SU-DHL-6 (cell line): ENCODE measurements at regions not wholly inside any gene's neighbourhood (a gene's known extent, or its start where the extent isn't known, plus 50 kb on each side); places are given as distances from the start of the nearest gene placed in this dataset.

ENCODE experiments used
- H2AFZ ChIP-seq: fragments of 200-600 bp; sonication (generic); 2 replicates; pipeline ENCODE4 v1.6.1; 2014; ENCODE audit warnings: low read depth, mild to moderate bottlenecking, moderate library complexity, mixed read lengths, antibody characterized with exemption, low read length; ENCODE audit not compliant: severe bottlenecking
- H3F3A ChIP-seq: fragments of 200-600 bp; shearing (Covaris generic); 2 replicates; pipeline ENCODE4 v1.6.0; 2016; ENCODE audit warnings: antibody characterized with exemption, mild to moderate bottlenecking; ENCODE audit not compliant: insufficient read depth
- H3K27ac ChIP-seq: fragments of 200-600 bp; sonication (generic); 2 replicates; pipeline ENCODE4 v1.5.1; 2016; ENCODE audit warnings: low read depth, mild to moderate bottlenecking, low read length, moderate library complexity, mixed read lengths
- H3K27me3 ChIP-seq: fragments of 200-600 bp; sonication (generic), shearing (Covaris generic); 2 replicates; pipeline ENCODE4 v1.6.0; 2014; ENCODE audit warnings: mild to moderate bottlenecking, low read length
- H3K36me3 ChIP-seq: fragments of 200-600 bp; sonication (generic); 2 replicates; pipeline ENCODE4 v1.6.1; 2014; ENCODE audit warnings: mild to moderate bottlenecking, low read length, mixed read lengths
- H3K4me2 ChIP-seq: fragments of 300-600, 200-600 bp; shearing (Covaris generic), sonication (generic); 2 replicates; pipeline ENCODE4 v1.6.0; 2014; ENCODE audit warnings: low read length, low read depth, mild to moderate bottlenecking; ENCODE audit not compliant: poor library complexity, severe bottlenecking
- H3K4me3 ChIP-seq: fragments of 200-600 bp; sonication (generic); 2 replicates; pipeline ENCODE4 v1.5.1; 2014; ENCODE audit warnings: antibody characterized with exemption, low read length, mild to moderate bottlenecking, mixed read lengths; ENCODE audit not compliant: insufficient read depth, poor library complexity, severe bottlenecking
- H3K79me2 ChIP-seq: fragments of 200-600 bp; sonication (generic); 2 replicates; pipeline ENCODE4 v1.6.1; 2014; ENCODE audit warnings: mild to moderate bottlenecking, low read length, moderate library complexity; ENCODE audit not compliant: insufficient read depth
- H3K9ac ChIP-seq: fragments of 200-600 bp; sonication (generic); 2 replicates; pipeline ENCODE4 v1.7.0; 2014; ENCODE audit warnings: mild to moderate bottlenecking, low read length
- H3K9me2 ChIP-seq: fragments of 200-600 bp; sonication (generic); replicated peaks from 2 replicates; pipeline ENCODE4 v1.6.1; 2014; ENCODE audit warnings: low read length; ENCODE audit not compliant: insufficient read depth
- H3K9me3 ChIP-seq: fragments of 200-600 bp; sonication (generic); 2 replicates; pipeline ENCODE4 v1.6.1; 2014; ENCODE audit warnings: low read length, mixed read lengths; ENCODE audit not compliant: insufficient read depth
- H4K20me1 ChIP-seq: fragments of 200-600 bp; sonication (generic); 2 replicates; pipeline ENCODE4 v1.6.1; 2014; ENCODE audit warnings: low read depth, mild to moderate bottlenecking, antibody characterized with exemption, low read length, moderate library complexity, mixed read lengths
- EZH2phosphoT487 ChIP-seq: fragments of 200-600 bp; sonication (generic), shearing (Covaris generic); conservative IDR thresholded peaks from 2 replicates; pipeline ENCODE4 v1.6.1; 2018; ENCODE audit warnings: mild to moderate bottlenecking, antibody characterized with exemption, low read length, moderate library complexity, mixed read lengths
- TF ChIP-seq, protein P1 (sequence below): fragments of 200-600 bp; sonication (generic); IDR thresholded peaks from one replicate; pipeline ENCODE4 v1.5.1; 2017; ENCODE audit warnings: antibody characterized with exemption, mild to moderate bottlenecking, low read length, moderate library complexity; ENCODE audit not compliant: insufficient read depth, poor library complexity, severe bottlenecking

DNA sequence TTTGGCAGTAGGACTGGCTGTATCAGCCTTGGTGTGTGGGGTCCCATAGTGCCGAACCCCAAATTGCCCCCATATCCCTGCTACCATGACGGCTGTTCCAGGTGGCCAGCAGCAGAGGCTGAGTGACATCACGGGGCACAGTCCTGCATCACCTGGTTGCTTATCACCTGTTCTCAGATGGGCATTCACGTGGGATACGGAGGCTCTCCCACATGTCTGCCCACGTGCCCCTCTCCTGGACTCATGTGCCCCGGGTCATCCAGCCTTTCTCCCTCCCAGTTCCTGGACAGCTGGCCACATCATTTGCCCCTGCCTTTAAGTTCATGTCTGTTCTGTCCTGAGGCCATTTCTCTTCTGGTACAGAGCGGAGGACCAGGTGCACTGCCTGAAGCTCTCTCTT is 431.0 kb upstream of the B3GAT1 start:
- Histone ChIP-seq H3K4me2 (no peak overlapping the region), H3K27ac (no peak overlapping the region)

DNA sequence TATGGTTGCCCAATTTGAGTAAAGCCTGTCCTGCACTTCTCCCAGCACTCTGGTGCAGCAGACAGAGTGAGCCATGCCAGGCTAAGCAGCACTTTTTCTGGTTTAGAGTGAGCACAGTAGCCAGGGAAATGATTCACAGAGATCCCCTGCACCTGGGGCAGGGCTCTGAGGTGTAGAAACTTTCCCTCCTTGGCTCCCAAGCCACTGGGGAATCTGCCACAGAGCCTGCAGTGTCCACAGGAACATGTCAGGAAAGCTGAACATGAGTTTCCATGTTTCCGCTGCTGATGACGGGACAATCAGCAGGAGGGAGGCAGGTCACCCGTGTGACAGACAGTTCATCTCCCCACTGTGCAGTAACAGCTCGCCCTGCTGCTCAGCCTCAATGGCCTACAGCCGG is 429.9 kb upstream of the B3GAT1 start:
- Histone ChIP-seq H3K27me3 (no peaks in the 10 kb centered on the region), H3K4me3 (no peak overlapping the region), H3K27ac (no peak overlapping the region), H3K9me3 (no peaks in the 10 kb centered on the region), H3K79me2 (no peaks in the 10 kb centered on the region), H3K36me3 (no peaks in the 10 kb centered on the region), H3K9me2 (no peaks in the 10 kb centered on the region), H4K20me1 (no peaks in the 10 kb centered on the region), H2AFZ (no peak overlapping the region), H3K9ac (no peak overlapping the region), H3F3A (no peaks in the 10 kb centered on the region), H3K4me2 (no peak overlapping the region)
- TF ChIP-seq EZH2phosphoT487, result no peak
- TF ChIP-seq, protein P1, sequence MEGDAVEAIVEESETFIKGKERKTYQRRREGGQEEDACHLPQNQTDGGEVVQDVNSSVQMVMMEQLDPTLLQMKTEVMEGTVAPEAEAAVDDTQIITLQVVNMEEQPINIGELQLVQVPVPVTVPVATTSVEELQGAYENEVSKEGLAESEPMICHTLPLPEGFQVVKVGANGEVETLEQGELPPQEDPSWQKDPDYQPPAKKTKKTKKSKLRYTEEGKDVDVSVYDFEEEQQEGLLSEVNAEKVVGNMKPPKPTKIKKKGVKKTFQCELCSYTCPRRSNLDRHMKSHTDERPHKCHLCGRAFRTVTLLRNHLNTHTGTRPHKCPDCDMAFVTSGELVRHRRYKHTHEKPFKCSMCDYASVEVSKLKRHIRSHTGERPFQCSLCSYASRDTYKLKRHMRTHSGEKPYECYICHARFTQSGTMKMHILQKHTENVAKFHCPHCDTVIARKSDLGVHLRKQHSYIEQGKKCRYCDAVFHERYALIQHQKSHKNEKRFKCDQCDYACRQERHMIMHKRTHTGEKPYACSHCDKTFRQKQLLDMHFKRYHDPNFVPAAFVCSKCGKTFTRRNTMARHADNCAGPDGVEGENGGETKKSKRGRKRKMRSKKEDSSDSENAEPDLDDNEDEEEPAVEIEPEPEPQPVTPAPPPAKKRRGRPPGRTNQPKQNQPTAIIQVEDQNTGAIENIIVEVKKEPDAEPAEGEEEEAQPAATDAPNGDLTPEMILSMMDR, result no peak

More for the DNA sequence above, 431.0 kb upstream of the B3GAT1 start:
- Histone ChIP-seq H2AFZ (no peak overlapping the region), H3F3A (no peaks in the 10 kb centered on the region), H3K36me3 (no peaks in the 10 kb centered on the region), H3K27me3 (no peaks in the 10 kb centered on the region), H3K9me2 (no peaks in the 10 kb centered on the region), H3K9ac (no peak overlapping the region), H3K4me3 (no peak overlapping the region), H4K20me1 (no peaks in the 10 kb centered on the region), H3K9me3 (no peaks in the 10 kb centered on the region), H3K79me2 (no peaks in the 10 kb centered on the region)
- TF ChIP-seq, protein P1, result no peak
- TF ChIP-seq EZH2phosphoT487, result no peak

GRCh38 chr11:134841411-134841810 is 429.4 kb upstream of the B3GAT1 start:
- Histone ChIP-seq H3K79me2 (no peaks in the 10 kb centered on the region), H2AFZ (no peak overlapping the region), H3K9ac (no peak overlapping the region), H3K27ac (no peak overlapping the region), H3K4me2 (no peak overlapping the region), H3K9me2 (no peaks in the 10 kb centered on the region), H3K4me3 (no peak overlapping the region), H3K9me3 (no peaks in the 10 kb centered on the region), H3K27me3 (no peaks in the 10 kb centered on the region), H3K36me3 (no peaks in the 10 kb centered on the region), H4K20me1 (no peaks in the 10 kb centered on the region), H3F3A (no peaks in the 10 kb centered on the region)
- TF ChIP-seq, protein P1, result no peak
- no peak for TF ChIP-seq EZH2phosphoT487
